DOHH2 (cell line): ENCODE measurements at regions not wholly inside any gene's neighbourhood (a gene's known extent, or its start where the extent isn't known, plus 50 kb on each side); places are given as distances from the start of the nearest gene placed in this dataset.
"Not testable (repeated sequence)": the region's sequence is repeated elsewhere in the genome, so short reads cannot be mapped to it uniquely, and the experiment has no call there.

Experiments
- H3F3A ChIP-seq: fragments of 200-600 bp; sonication (generic), shearing (Covaris generic); 2 replicates; pipeline ENCODE4 v1.6.0; 2016; ENCODE audit warnings: antibody characterized with exemption, mild to moderate bottlenecking; ENCODE audit not compliant: control insufficient read depth, insufficient read depth
- H3K27ac ChIP-seq: fragments of 200-600 bp; sonication (generic); 2 replicates; pipeline ENCODE4 v1.5.1; 2014; ENCODE audit warnings: low read depth, mild to moderate bottlenecking, low read length, moderate library complexity
- H3K27me3 ChIP-seq: fragments of 200-600 bp; sonication (generic); 2 replicates; pipeline ENCODE4 v1.6.1; 2014; ENCODE audit warnings: mild to moderate bottlenecking, low read length, mixed read lengths; ENCODE audit not compliant: control insufficient read depth
- H3K36me3 ChIP-seq: fragments of 200-600 bp; sonication (generic); 2 replicates; pipeline ENCODE4 v1.6.1; 2014; ENCODE audit warnings: mild to moderate bottlenecking, low read length, moderate library complexity, mixed read lengths; ENCODE audit not compliant: control insufficient read depth
- H3K4me1 ChIP-seq: fragments of 200-600 bp; sonication (generic); 2 replicates; pipeline ENCODE4 v1.6.1; 2014; ENCODE audit warnings: mild to moderate bottlenecking, low read length, mixed read lengths; ENCODE audit not compliant: control insufficient read depth
- H3K4me2 ChIP-seq: fragments of 200-600 bp; sonication (generic); 2 replicates; pipeline ENCODE4 v1.6.0; 2014; ENCODE audit warnings: mild to moderate bottlenecking, low read length, moderate library complexity
- H3K4me3 ChIP-seq: fragments of 200-600 bp; sonication (generic); 2 replicates; pipeline ENCODE4 v1.5.1; 2014; ENCODE audit warnings: mild to moderate bottlenecking, low read length, mixed read lengths
- H3K79me2 ChIP-seq: fragments of 200-600 bp; sonication (generic); 2 replicates; pipeline ENCODE4 v1.6.1; 2014; ENCODE audit warnings: mild to moderate bottlenecking, low read length, mixed read lengths; ENCODE audit not compliant: control insufficient read depth
- H3K9me2 ChIP-seq: fragments of 200-600 bp; sonication (generic); replicated peaks from 2 replicates; pipeline ENCODE4 v1.6.1; 2014; ENCODE audit warnings: mild to moderate bottlenecking, low read length, mixed read lengths; ENCODE audit not compliant: control insufficient read depth
- H3K9me3 ChIP-seq: fragments of 200-600 bp; sonication (generic); 2 replicates; pipeline ENCODE4 v1.6.1; 2014; ENCODE audit warnings: antibody characterized with exemption, low read length, mixed read lengths; ENCODE audit not compliant: control insufficient read depth, insufficient read depth
- H4K20me1 ChIP-seq: fragments of 200-600 bp; sonication (generic); 2 replicates; pipeline ENCODE4 v1.6.0; 2014; ENCODE audit warnings: low read depth, mild to moderate bottlenecking, antibody characterized with exemption, low read length, moderate library complexity; ENCODE audit not compliant: control insufficient read depth, insufficient read depth
- CTCF ChIP-seq: fragments of 200-600 bp; sonication (generic); IDR thresholded peaks from one replicate; pipeline ENCODE4 v1.5.1; 2014; ENCODE audit warnings: antibody characterized with exemption, mild to moderate bottlenecking, low read depth, low read length; ENCODE audit not compliant: poor library complexity, severe bottlenecking
- EZH2phosphoT487 ChIP-seq: fragments of 200-600 bp; sonication (generic); IDR thresholded peaks from 2 replicates; pipeline ENCODE4 v1.6.1; 2017; ENCODE audit warnings: borderline replicate concordance, mild to moderate bottlenecking, antibody characterized with exemption, low read length, moderate library complexity, mixed read lengths

- no peak overlapping the region for H3K4me3 ChIP-seq
- peaks cover 34% of the 10 kb centered on the region for H3K79me2 ChIP-seq
- H3F3A ChIP-seq: 0 out of 2 replicates have a peak, but pooled peaks cover 2% of the 10 kb centered on the region
- no peak overlapping the region for H3K27ac ChIP-seq
- H3K27me3 ChIP-seq: no peaks in the 10 kb centered on the region
- H3K36me3 ChIP-seq: peaks cover 5% of the 10 kb centered on the region; the same call in 1 of the 2 replicates
- TF ChIP-seq EZH2phosphoT487 (no peak), CTCF (no peak)
- H3K9me2 ChIP-seq: no peaks in the 10 kb centered on the region
- no peaks in the 10 kb centered on the region for H3K4me1 ChIP-seq
- H3K9me3 ChIP-seq: peaks cover 9% of the 10 kb centered on the region; the same call in 1 of the 2 replicates
- H4K20me1 ChIP-seq: no peaks in the 10 kb centered on the region
- no peak overlapping the region for H3K4me2 ChIP-seq
These were observed 177.1 kb downstream of the HIPK3 start for GRCh38 chr11:33434294-33434693.

GRCh38 chr11:33428435-33428834 is 171.3 kb downstream of the HIPK3 start:
- Histone ChIP-seq H3K79me2 (peaks cover 64% of the 10 kb centered on the region), H3K4me1 (peaks cover 30% of the 10 kb centered on the region)
- H4K20me1 ChIP-seq, H3K4me2 ChIP-seq, H3F3A ChIP-seq, H3K36me3 ChIP-seq, H3K27me3 ChIP-seq, H3K9me3 ChIP-seq, H3K9me2 ChIP-seq, H3K4me3 ChIP-seq, H3K27ac ChIP-seq: not testable (repeated sequence)

GRCh38 chr11:33420959-33421566 is 163.9 kb downstream of the HIPK3 start:
- Histone ChIP-seq H4K20me1 (peaks cover 6% of the 10 kb centered on the region; the same call in 1 of the 2 replicates), H3K79me2 (peaks cover 82% of the 10 kb centered on the region), H3K36me3 (no peaks in the 10 kb centered on the region), H3K27ac (no peak overlapping the region), H3K4me3 (no peak overlapping the region), H3K4me2 (no peak overlapping the region), H3K9me3 (no peaks in the 10 kb centered on the region), H3K27me3 (no peaks in the 10 kb centered on the region), H3F3A (no peaks in the 10 kb centered on the region), H3K4me1 (peaks cover 34% of the 10 kb centered on the region), H3K9me2 (no peaks in the 10 kb centered on the region)
- TF ChIP-seq EZH2phosphoT487 (no peak), CTCF (no peak)

GRCh38 chr11:33419924-33420323 is 162.7 kb downstream of the HIPK3 start:
- Histone ChIP-seq H3K27ac (no peak overlapping the region), H3K79me2 (peaks cover 84% of the 10 kb centered on the region), H3K4me2 (no peak overlapping the region), H3K9me3 (no peaks in the 10 kb centered on the region), H3K9me2 (no peaks in the 10 kb centered on the region), H3K36me3 (no peaks in the 10 kb centered on the region), H3K4me1 (peaks cover 23% of the 10 kb centered on the region), H4K20me1 (peaks cover 6% of the 10 kb centered on the region; the same call in 1 of the 2 replicates), H3F3A (no peaks in the 10 kb centered on the region), H3K27me3 (no peaks in the 10 kb centered on the region), H3K4me3 (no peak overlapping the region)
- no peak for TF ChIP-seq CTCF
- no peak for TF ChIP-seq EZH2phosphoT487
